Activated naive CD8-positive, alpha-beta T cell treated with anti-CD3 and anti-CD28 coated beads, Interleukin-2, amount 10 ng/mL, durations not matched to agents 7 days and 5 days (primary cell): ENCODE measurements at regions not wholly inside any gene's neighbourhood (a gene's known extent, or its start where the extent isn't known, plus 50 kb on each side); places are given as distances from the start of the nearest gene placed in this dataset.

Experiments
- ATAC-seq: fragments of 150-1000 bp; cut with Tn5 transposase; one replicate; pipeline ENCODE4 v1.10.0; 2021; ENCODE audit warnings: low read depth, moderate library complexity
- POLR2A ChIA-PET: fragments of 350-600 bp; sonication (Branson Sonifier 250); formaldehyde crosslinking; loops from one replicate; lab custom pipeline; 2021; ENCODE audit warnings: antibody characterized with exemption; lab: Charles Lee
- DNase-seq: peaks from one replicate; pipeline ENCODE4 v3.0.0; 2021
- H3K27ac Mint-ChIP-seq: one replicate; pipeline ENCODE4 v1.8.0; 2022; ENCODE audit warnings: mild to moderate bottlenecking, mixed read lengths
- H3K27me3 Mint-ChIP-seq: one replicate; pipeline ENCODE4 v1.8.0; 2022; ENCODE audit warnings: mild to moderate bottlenecking, moderate library complexity, mixed read lengths
- H3K36me3 Mint-ChIP-seq: one replicate; pipeline ENCODE4 v1.8.0; 2021; ENCODE audit warnings: mild to moderate bottlenecking, mixed read lengths
- H3K4me1 Mint-ChIP-seq: one replicate; pipeline ENCODE4 v1.8.0; 2021; ENCODE audit warnings: mixed read lengths
- H3K4me3 Mint-ChIP-seq: one replicate; pipeline ENCODE4 v1.8.0; 2022; ENCODE audit warnings: mild to moderate bottlenecking, moderate library complexity, mixed read lengths
- H3K9me3 Mint-ChIP-seq: one replicate; pipeline ENCODE4 v1.8.0; 2021; ENCODE audit warnings: mixed read lengths

- Mint-ChIP-seq H3K27me3 (peaks cover 54% of the 10 kb centered on the region), H3K27ac (no peak overlapping the region), H3K4me3 (no peak overlapping the region), H3K36me3 (peaks cover 3% of the 10 kb centered on the region), H3K9me3 (peaks cover 12% of the 10 kb centered on the region), H3K4me1 (peaks cover 7% of the 10 kb centered on the region)
- ATAC-seq (no peak), DNase-seq (no peak)
- POLR2A ChIA-PET = interaction anchor here (0.6 kb wide), 1 partner anchor 213 kb away, joined by 7 read pairs; the partner anchor contains the start of gene TRIM27
Observed at GRCh38 chr6:28710466-28711191, 184.9 kb downstream of the GPX5 start.

GRCh38 chr6:28711325-28711724 is 185.6 kb downstream of the GPX5 start:
- POLR2A ChIA-PET = interaction anchor here (0.6 kb wide), 1 partner anchor 184 kb away, joined by 8 read pairs; no protein-coding TSS in a partner anchor
- H3K4me1 Mint-ChIP-seq = peaks cover 7% of the 10 kb centered on the region

GRCh38 chr6:28711788-28712341 is 186.2 kb downstream of the GPX5 start:
- peak; percentile 26 for ATAC-seq
- Mint-ChIP-seq H3K4me3 (no peak overlapping the region), H3K27ac (no peak overlapping the region), H3K4me1 (peaks cover 7% of the 10 kb centered on the region), H3K9me3 (peaks cover 11% of the 10 kb centered on the region), H3K36me3 (peaks cover 3% of the 10 kb centered on the region), H3K27me3 (peaks cover 55% of the 10 kb centered on the region)
- POLR2A ChIA-PET = interaction anchor here (0.6 to 0.7 kb wide), 2 partner anchors 17 to 183 kb away, joined by 4 to 8 read pairs; no protein-coding TSS in a partner anchor
- no peak for DNase-seq

More at GRCh38 chr6:28711325-28711724, 185.6 kb downstream of the GPX5 start:
- peaks cover 3% of the 10 kb centered on the region for H3K36me3 Mint-ChIP-seq
- ATAC-seq (no peak), DNase-seq (no peak)
- H3K4me3 Mint-ChIP-seq = no peak overlapping the region
- H3K9me3 Mint-ChIP-seq = peaks cover 12% of the 10 kb centered on the region
- H3K27ac Mint-ChIP-seq = no peak overlapping the region
- peaks cover 55% of the 10 kb centered on the region for H3K27me3 Mint-ChIP-seq

GRCh38 chr6:28712982-28713381 is 187.3 kb downstream of the GPX5 start:
- ATAC-seq = no peak
- Mint-ChIP-seq H3K4me1 (peaks cover 7% of the 10 kb centered on the region), H3K9me3 (peaks cover 11% of the 10 kb centered on the region), H3K27ac (no peak overlapping the region), H3K4me3 (no peak overlapping the region), H3K27me3 (peaks cover 57% of the 10 kb centered on the region), H3K36me3 (peaks cover 3% of the 10 kb centered on the region)
- no peak for DNase-seq
- POLR2A ChIA-PET = no interaction called here

DNA sequence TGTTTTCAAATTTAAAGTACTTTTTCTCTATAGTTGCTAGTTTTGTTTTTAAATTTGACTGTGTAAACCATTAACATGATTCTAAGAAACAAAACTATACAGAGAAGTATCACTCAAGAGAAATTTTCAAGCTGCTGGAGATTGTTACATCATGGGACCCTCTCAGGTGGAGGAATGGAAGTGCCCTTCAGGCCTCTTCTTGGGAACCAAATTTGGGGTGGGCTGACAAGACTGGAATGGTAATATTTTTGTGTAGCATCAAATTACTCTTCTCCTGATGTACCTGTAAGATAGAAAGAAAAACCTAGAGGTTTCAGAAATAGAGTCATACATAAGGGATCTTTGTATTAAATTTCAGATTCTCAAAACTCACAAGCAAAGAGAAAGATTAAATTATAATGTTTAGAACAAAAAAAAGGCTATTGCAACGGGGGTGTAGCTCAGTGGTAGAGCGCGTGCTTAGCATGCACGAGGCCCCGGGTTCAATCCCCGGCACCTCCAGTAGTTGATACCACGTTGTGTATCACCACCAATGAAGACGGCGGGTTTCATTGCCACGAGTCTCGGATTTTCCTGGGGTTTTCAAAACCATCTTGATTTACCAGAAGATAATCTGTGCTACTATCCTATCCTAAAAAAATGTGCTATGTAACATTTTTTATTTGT is 193.7 kb downstream of the GPX5 start:
- peaks cover 2% of the 10 kb centered on the region for H3K9me3 Mint-ChIP-seq
- no peak overlapping the region for H3K4me3 Mint-ChIP-seq
- H3K36me3 Mint-ChIP-seq = no peaks in the 10 kb centered on the region
- POLR2A ChIA-PET = no interaction called here
- H3K4me1 Mint-ChIP-seq = no peaks in the 10 kb centered on the region
- no peak for ATAC-seq
- H3K27ac Mint-ChIP-seq = no peak overlapping the region
- no peak for DNase-seq
- H3K27me3 Mint-ChIP-seq = peaks cover 44% of the 10 kb centered on the region

- Mint-ChIP-seq H3K27ac (no peak overlapping the region), H3K9me3 (peaks cover 2% of the 10 kb centered on the region), H3K4me1 (no peaks in the 10 kb centered on the region), H3K36me3 (no peaks in the 10 kb centered on the region), H3K27me3 (peaks cover 48% of the 10 kb centered on the region), H3K4me3 (no peak overlapping the region)
- POLR2A ChIA-PET = no interaction called here
- DNase-seq (no peak), ATAC-seq (no peak)
Observed at GRCh38 chr6:28720357-28721231, 194.9 kb downstream of the GPX5 start.

GRCh38 chr6:28721372-28721771 is 195.7 kb downstream of the GPX5 start:
- no peak for ATAC-seq
- H3K27me3 Mint-ChIP-seq = peaks cover 45% of the 10 kb centered on the region
- no peak for DNase-seq
- H3K4me3 Mint-ChIP-seq = no peak overlapping the region
- no peak overlapping the region for H3K27ac Mint-ChIP-seq
- H3K9me3 Mint-ChIP-seq = peaks cover 2% of the 10 kb centered on the region
- H3K36me3 Mint-ChIP-seq = no peaks in the 10 kb centered on the region
- no peaks in the 10 kb centered on the region for H3K4me1 Mint-ChIP-seq
- POLR2A ChIA-PET = no interaction called here

- no peak overlapping the region for H3K27ac Mint-ChIP-seq
- peaks cover 6% of the 10 kb centered on the region for H3K4me1 Mint-ChIP-seq
- DNase-seq (no peak), ATAC-seq (no peak)
- no peaks in the 10 kb centered on the region for H3K36me3 Mint-ChIP-seq
- peaks cover 58% of the 10 kb centered on the region for H3K27me3 Mint-ChIP-seq
- no peak overlapping the region for H3K4me3 Mint-ChIP-seq
- H3K9me3 Mint-ChIP-seq = no peaks in the 10 kb centered on the region
- POLR2A ChIA-PET = no interaction called here
Observed at GRCh38 chr6:28724395-28724794, 198.7 kb downstream of the GPX5 start.

DNA sequence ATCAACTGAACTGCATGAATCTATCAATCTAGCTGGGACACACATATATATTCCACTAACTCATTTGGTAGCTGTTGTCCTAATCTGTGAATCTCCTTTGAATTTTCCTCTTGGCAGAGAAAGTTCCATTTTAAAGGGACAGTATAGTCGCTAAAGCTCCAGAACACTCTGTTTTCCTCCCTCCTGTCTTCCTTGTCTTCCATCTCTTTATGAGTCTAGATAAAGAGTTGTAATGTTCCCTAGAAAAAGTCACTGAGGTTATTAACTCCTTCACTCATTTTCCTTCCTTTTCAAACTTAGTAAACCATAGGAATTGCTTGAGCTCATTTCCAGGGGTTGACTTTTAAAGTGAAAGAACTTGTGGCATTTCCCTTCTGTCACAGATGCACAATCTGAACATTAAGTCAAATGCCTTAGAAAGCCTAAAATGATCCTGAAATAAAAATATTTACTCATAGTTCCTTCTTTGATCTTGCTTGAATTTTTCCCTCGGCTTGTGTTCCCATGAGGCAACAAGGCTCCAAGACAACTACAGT is 198.4 kb downstream of the TRIM27 start:
- Mint-ChIP-seq H3K36me3 (no peaks in the 10 kb centered on the region), H3K4me3 (no peak overlapping the region), H3K9me3 (no peaks in the 10 kb centered on the region), H3K4me1 (peaks cover 9% of the 10 kb centered on the region), H3K27ac (no peak overlapping the region), H3K27me3 (peaks cover 61% of the 10 kb centered on the region)
- no peak for ATAC-seq
- POLR2A ChIA-PET = no interaction called here
- DNase-seq = no peak

GRCh38 chr6:28725890-28726348 is 197.9 kb downstream of the TRIM27 start:
- H3K9me3 Mint-ChIP-seq = no peaks in the 10 kb centered on the region
- POLR2A ChIA-PET = no interaction called here
- H3K27ac Mint-ChIP-seq = no peak overlapping the region
- H3K4me1 Mint-ChIP-seq = peaks cover 9% of the 10 kb centered on the region
- H3K36me3 Mint-ChIP-seq = no peaks in the 10 kb centered on the region
- DNase-seq = no peak
- H3K27me3 Mint-ChIP-seq = peaks cover 63% of the 10 kb centered on the region
- no peak for ATAC-seq
- H3K4me3 Mint-ChIP-seq = no peak overlapping the region

DNA sequence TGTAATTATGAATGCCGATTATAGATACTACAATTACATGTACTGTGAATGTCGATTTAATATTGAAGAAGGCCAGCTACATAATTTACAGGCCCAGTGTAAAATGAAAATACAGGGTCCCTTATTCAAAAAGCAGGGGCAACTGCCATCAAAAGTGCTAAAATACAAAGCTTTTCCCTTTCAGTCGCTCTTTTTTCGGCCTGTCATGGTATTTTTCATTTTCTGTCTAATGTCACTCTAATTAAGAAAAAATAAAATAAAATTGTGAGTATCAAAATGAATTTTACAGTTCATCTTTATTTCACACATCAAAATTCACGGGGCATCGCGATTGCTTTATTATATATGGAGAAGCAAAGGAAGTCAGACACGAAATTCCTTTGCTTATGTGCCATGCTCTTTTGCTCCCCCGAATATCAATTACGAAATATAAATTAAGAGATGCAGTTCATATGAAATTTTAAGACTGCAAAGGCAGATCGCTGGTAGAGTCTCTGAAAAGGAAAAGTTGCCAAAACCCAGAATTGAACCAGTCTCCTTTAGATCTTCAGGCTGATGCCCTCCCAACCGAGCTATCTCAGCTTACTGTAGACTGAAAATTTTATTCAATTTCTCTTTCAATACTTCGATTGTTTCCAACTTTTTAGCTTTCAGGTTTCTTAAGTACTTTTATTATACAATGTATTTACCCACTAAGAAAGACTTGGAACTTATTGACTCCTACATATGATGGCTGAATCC is 197.0 kb downstream of the TRIM27 start:
- ATAC-seq (no peak), DNase-seq (no peak)
- Mint-ChIP-seq H3K27ac (no peak overlapping the region), H3K4me1 (peaks cover 9% of the 10 kb centered on the region), H3K36me3 (no peaks in the 10 kb centered on the region), H3K4me3 (no peak overlapping the region), H3K9me3 (no peaks in the 10 kb centered on the region), H3K27me3 (peaks cover 65% of the 10 kb centered on the region)
- POLR2A ChIA-PET = no interaction called here

GRCh38 chr6:28727559-28728211 is 196.1 kb downstream of the TRIM27 start:
- Mint-ChIP-seq H3K9me3 (no peaks in the 10 kb centered on the region), H3K27ac (no peak overlapping the region), H3K36me3 (no peaks in the 10 kb centered on the region), H3K4me3 (peak overlapping the region; percentile 61), H3K27me3 (peaks cover 70% of the 10 kb centered on the region), H3K4me1 (peaks cover 9% of the 10 kb centered on the region)
- no peak for DNase-seq
- ATAC-seq = no peak
- POLR2A ChIA-PET = no interaction called here
